ENCODE measurements at regions not wholly inside any gene's neighbourhood (a gene's known extent, or its start where the extent isn't known, plus 50 kb on each side); places are given as distances from the start of the nearest gene placed in this dataset.

DNA sequence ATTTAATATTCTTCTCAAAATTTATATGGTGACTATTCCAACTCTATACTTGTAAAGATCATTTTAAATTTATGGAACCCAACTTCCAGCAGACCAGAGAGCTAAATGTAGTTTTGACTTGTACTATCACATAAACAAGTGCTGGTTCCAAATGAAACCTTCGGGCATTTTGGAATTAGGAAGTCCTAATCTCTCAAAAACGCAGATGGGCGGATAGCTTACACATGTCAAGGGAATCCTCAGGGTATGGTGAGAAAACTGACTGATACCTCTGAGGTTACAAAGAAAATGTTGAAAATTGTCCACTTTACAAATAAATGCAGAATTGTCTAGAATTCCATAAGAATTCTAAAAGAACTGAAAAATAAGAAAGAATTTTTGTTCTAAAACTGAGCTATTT is 224.1 kb downstream of the SS18 start:
- DNase-seq = no peak

DNA sequence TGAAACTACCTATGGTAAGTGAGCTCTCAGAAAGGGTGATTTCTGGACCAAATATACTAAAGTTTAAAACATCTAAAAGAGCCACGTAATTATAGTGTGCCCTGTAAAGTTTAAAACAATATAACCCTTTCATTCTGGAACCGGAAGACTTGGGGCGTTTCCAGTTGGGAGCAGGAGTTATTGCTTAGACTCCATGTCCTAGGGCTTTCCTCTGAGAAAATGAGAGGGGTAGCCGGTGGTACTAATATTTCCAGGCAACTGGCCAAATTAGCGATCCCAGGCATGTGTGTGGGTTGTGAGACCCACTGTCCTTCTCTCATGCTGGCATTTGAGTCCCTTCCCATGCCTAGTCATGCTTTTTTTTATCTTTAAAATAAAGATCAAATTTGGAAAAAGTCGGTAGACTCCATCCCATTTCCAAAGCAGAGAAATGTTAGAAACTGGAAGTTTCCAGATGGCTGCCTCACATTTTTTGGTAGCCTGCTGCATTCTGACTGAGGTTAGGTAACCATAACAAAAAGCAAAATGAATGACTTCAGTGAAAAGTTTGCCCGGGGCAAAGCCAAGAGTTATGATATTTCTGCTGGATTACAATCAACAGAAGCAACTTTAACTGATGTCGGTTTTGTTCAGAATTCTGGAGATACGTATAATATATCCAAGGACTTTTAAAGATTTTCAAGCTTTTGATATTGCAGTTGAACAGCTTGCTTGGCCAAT is 227.4 kb downstream of the SS18 start:
- no peak for DNase-seq

GRCh38 chr18:25853691-25854433 is 236.6 kb downstream of the SS18 start:
- no peak for DNase-seq

GRCh38 chr18:25843791-25844190 is 246.6 kb downstream of the SS18 start:
- DNase-seq = no peak

- no peak for DNase-seq
Observed at GRCh38 chr18:25842665-25843064, 247.7 kb downstream of the SS18 start.

- DNase-seq = no peak
Observed at GRCh38 chr18:25834061-25834460, 256.4 kb downstream of the SS18 start.

GRCh38 chr18:25832001-25832604 is 258.3 kb downstream of the SS18 start:
- DNase-seq = no peak

- DNase-seq = no peak
Observed at GRCh38 chr18:25831301-25831701, 259.1 kb downstream of the SS18 start.

GRCh38 chr18:25830787-25831186 is 259.6 kb downstream of the SS18 start:
- DNase-seq = no peak

- no peak for DNase-seq
Observed at GRCh38 chr18:25827961-25828561, 262.4 kb downstream of the SS18 start.

DNA sequence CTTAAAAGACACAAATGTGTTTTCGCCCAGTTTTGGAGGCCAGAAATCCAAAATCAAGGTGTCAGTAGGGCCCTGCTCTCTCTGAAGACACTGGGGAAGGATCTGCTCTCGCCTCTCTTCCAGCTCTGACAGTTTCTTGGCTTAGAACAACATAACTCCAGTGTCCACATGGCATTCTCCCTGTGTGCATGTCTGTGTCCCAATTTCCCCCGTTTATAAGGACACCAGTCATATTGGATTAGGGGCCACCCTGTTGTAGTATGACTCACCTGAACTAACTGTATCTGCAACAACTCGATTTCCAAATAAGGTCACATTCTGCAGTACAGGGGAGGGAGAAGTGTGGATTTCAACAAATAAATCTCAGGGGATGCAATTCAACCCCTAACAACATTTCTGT is 263.2 kb downstream of the SS18 start:
- no peak for DNase-seq

- no peak for DNase-seq
Observed at GRCh38 chr18:25826823-25827222, 263.6 kb downstream of the SS18 start.

DNA sequence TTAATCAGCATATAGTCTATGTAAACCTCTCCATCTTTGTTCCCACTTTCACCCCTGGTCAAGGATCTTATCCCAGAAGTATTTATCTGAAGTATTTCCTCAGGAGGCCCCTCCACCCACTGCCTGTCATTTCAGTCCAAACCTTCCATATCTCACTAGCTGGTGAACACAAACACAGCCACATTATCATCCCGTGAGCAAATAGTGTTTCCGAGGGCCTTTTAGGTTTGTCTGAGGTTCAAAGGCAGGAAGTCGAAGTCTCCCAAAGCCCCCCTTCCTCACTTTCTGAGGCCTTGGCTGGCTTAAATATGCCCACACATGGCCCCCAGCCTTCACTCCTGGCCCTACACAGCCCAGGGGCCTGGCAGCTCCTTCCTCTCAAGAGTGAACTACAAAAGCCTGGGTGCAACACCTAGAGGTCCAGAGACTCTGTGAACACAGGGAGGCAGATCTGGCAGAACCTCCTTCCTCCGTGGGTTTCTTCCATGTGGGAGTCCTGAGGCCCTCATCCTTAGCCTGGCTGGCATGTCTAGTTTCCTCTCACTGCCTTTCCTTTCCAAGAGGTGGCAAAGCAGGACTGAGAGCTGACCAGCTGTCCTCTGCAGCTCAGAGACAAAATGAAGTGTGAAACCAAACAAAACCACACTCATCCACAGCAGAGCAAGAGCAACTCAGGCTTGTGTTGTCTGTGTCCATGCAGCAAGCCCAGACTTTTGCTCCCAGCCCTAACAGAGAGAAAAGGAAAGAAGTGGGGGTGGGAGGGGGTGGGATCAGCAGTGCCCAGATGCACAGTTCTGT is 264.2 kb downstream of the SS18 start:
- DNase-seq = no peak

- DNase-seq = no peak
Observed at GRCh38 chr18:25825056-25825455, 265.4 kb downstream of the SS18 start.

DNA sequence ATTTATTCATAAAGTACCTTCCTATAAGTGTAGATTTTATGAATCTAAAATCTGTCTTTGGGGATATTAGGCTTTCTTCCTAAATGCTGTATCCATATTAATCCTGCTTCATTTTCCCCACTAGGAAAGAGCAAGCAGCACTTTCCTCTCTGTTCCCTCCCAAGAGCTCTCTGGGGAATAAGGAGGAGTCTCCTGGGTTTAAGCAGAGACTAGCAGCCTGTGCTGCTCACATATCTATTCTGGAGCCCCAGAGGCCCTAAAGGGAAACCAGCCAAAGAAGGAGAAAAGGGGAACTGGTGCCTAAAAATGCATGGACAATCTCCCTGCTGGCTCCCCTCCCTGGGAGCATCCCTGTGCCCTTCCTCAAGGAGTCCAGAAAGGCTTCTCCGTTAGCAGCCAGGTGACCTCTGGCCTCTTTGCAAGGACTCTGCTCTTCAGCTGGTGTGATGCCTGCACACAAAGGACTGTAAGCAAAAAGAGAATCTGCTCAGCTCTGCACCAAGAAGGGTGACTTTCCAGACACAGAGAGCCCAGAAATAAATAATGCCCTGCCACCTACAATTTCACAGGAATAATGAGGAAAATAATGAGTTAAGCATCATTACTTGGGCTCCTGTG is 270.6 kb downstream of the SS18 start:
- DNase-seq = no peak

DNA sequence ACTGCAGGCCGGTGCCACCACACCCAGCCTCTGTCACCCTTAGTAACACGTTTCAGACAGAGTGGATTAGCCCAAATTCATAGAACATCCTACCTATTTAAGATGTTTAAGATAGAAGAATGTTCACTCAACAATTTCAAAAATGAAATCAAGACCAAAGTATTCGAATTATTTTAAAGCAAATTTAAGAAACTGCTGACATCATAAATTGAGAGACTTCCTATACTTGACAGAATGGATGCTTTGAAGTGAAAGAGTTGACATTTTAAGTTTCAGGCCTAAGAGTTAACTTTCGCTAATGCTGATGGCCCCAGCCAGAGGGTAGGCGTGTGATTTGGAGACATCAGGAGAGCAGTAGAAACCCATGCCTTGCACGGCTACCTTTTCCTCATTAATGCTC is 271.9 kb downstream of the SS18 start:
- DNase-seq = no peak

GRCh38 chr18:25817546-25818237 is 272.7 kb downstream of the SS18 start:
- DNase-seq = no peak

DNA sequence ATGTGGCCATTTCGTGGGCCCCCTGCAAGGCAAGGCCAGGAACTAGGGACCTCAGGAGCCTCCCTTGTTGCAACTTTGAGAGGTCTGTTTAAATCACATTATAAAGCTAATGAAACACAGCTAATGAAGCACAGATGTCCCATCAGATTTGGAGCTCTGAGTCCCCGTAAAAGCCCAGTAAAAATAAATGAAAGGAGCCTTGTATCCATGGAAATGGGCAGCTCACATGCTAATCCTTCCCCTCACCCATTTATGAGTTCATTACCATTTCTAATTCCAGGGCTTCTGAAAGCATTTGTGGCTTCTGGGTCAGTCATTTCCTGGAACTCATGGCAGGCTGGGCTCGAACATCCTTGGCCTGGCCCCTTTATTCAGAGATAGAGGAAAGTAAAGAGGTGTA is 274.8 kb downstream of the SS18 start:
- DNase-seq = no peak

DNA sequence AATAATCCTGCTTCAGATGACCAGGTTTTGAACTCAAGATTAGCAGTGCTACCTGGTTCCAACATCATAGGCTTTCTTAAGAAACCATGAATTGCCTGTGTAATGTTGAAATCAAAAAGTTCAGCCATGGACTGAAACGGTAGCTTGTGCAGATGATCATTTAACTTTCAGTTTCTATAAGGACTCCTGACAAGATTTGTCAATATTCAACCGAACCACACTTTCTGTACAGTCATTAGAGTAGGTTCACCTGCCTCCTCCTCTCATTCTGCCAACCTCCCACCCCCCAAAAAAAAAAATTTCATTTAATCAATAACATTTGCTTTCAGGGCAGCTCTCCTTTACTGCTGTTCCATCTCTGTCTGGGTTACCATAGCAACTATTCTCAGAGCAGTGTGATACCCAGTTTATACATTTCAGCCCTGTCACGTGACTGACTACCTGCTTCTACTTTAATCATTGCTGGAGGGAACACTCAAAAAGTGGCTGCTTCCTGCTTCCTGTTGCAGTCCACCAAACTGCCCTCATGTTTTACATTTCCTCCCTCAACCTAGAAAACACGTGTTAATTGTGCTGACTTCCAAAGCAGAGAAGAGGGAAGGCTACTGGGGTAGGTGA is 275.5 kb downstream of the SS18 start:
- peak in 1 of 6 experiments; percentile 3 for DNase-seq

- DNase-seq = no peak
Observed at GRCh38 chr18:25813110-25813509, 277.3 kb downstream of the SS18 start.

DNA sequence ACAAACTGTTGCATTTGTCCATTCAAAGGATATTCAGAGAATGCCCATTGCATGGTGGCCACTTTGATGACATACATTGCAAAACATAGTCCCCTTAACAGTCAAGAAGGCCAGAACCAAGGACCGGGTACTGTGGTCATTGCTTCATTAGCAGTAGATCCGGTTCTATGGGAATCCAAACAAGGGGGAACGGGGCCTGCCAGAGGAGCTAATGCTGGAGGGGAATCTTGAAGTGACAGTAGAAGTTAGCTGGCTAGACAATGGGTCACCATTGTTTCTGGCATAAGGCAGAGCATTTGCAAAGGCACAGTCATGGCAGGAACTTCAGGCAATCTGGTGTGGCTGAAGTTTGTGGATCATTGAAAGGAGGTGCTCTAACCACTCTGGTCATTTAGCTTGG is 279.7 kb downstream of the SS18 start:
- DNase-seq = no peak
